GM19397 (cell line): ENCODE measurements at regions not wholly inside any gene's neighbourhood (a gene's known extent, or its start where the extent isn't known, plus 50 kb on each side); places are given as distances from the start of the nearest gene placed in this dataset.
"Not testable (repeated sequence)": the region's sequence is repeated elsewhere in the genome, so short reads cannot be mapped to it uniquely, and the experiment has no call there.

Experiments used
- ATAC-seq: cut with Tn5 transposase; IDR thresholded peaks from one replicate; pipeline ENCODE4 v1.9.1; 2021; ENCODE audit warnings: mild to moderate bottlenecking, moderate library complexity; ENCODE audit not compliant: unreplicated experiment

DNA sequence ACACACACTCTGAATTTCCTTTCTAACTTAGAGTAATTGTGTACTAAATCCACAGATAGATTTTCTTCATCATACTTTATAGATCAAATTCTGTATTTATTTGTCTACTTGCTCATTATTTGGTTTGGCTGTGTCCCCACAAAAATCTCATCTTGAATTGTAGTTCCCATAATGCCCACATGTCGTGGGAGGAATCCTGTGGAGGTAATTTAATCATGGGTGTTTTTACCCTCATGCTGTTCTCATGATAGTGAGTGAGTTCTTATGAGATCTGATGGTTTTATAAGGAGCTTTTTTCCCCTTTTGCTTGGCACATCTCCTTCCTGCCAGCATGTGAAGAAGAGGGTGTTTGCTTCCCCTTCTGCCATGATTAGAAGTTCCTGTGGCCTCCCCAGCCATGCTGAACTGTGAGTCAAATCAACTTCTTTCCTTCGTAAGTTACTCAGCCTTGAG lies 198.3 kb upstream of the TGFBR2 start:
- no peak for ATAC-seq

DNA sequence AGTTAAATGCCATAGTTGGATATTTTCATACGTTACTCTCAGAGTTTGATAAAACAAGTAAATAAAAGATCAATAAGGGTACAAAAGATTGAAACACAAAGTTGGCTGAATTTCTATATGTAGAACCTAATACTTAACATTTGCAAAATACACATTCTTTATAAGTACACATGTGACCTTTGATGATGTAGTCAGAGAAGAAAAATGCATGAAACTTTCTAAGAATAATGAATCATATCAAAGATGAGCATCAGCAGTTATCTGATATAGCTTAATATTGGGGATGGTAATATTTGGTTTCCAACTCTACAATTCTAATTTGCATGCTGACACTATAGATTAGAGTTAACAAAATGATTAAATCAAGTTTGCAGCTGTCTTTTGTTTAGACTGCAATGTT lies 188.0 kb upstream of the TGFBR2 start:
- no peak for ATAC-seq

GRCh38 chr3:30421266-30421665 lies 185.1 kb upstream of the TGFBR2 start:
- no peak for ATAC-seq

DNA sequence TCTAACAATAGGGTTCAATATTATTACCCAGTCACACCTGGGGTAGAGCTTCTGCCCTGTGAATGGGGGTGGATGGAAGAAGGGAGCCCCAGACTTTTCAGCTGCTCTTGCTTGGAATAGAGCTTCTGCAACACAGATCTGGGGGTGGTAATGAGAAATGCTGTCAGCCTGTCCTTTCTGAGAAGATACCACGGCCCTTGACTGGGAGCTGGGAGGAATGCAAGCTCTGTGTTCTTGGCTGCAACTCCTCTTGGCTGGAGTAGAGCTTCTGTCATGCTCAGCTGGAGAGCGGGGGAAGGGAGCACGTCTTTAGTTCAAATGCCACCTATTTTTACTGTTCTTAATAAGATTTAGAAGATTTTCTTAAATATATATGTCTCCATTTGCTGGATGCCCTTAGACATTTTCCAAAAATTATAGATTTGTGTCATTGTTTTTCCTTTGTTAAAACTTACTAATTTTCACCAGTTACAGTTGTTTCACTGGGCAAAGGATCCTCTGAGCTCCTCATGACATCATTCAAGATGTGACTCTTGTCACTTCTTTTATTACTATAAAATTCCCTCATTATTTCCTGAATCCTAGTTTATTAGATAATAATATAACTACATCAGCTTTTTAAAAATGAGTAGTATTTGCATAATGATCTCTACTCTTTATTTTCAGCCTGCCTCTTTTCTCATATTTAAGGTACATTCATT lies 180.0 kb upstream of the TGFBR2 start:
- ATAC-seq = no peak

GRCh38 chr3:30428251-30428650 lies 178.2 kb upstream of the TGFBR2 start:
- ATAC-seq = no peak

DNA sequence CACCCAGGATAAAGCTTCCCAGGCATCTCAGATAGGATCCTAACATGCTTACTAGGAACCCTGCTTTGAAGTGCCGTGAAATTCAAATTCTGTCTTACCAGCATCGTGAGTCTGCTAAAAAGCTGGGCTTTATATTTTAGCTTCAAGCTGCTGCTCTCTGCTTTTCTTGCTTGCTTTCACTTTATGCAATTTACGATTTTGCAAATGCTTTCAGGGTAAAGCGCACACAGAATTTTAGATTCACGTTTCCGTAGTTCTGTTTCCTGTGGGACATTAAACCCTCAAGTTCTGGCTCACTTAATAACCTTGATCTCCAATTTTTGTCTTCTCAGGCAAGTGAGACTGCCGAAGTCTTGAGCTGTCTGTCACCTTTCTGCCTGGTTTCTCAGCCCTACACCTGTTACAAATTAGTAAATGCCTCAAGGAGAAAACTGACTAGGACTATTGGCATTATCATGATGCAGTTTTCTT lies 170.5 kb upstream of the TGFBR2 start:
- ATAC-seq = no peak

GRCh38 chr3:30437171-30437601 lies 169.2 kb upstream of the TGFBR2 start:
- ATAC-seq = no peak

DNA sequence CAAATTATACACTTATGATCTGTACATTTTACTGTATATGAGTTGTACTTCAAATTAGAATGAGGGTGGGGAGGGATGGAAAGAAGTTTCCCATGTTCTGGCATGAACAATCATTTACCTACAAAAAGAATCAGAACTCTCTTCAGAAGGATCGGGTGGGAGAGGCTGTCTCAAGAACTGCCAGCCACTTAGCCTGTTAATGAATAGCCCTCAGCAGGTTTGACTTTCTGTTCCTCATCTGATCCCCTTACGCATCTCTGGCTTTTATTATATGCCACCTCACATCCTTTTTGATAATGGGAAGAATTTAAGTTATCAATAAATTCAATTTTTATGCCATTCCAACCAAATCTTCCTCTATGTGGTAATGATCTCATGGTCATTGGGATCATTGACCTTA lies 168.3 kb upstream of the TGFBR2 start:
- no peak for ATAC-seq

GRCh38 chr3:30439451-30440053 lies 166.8 kb upstream of the TGFBR2 start:
- no peak for ATAC-seq

GRCh38 chr3:30440147-30440604 lies 166.2 kb upstream of the TGFBR2 start:
- ATAC-seq = no peak

DNA sequence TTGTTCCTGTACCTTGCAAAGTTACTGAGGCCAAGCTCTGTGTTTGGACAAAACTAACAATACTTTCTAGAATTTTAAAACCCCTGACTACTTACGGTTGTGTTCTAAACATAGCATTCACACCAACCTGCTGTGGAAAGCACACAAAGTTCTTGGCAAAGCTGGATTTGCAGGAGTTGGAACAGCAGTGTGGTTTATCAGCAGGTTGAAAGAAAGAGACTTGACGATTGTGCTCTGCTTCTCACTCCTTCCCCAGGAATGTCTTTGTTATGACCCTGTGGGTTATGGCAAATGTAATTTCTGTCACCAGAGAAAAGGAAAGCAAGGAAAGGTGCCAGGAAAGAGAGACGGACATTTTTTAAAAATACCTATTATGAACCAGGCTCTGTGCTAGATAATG lies 165.5 kb upstream of the TGFBR2 start:
- ATAC-seq = no peak

DNA sequence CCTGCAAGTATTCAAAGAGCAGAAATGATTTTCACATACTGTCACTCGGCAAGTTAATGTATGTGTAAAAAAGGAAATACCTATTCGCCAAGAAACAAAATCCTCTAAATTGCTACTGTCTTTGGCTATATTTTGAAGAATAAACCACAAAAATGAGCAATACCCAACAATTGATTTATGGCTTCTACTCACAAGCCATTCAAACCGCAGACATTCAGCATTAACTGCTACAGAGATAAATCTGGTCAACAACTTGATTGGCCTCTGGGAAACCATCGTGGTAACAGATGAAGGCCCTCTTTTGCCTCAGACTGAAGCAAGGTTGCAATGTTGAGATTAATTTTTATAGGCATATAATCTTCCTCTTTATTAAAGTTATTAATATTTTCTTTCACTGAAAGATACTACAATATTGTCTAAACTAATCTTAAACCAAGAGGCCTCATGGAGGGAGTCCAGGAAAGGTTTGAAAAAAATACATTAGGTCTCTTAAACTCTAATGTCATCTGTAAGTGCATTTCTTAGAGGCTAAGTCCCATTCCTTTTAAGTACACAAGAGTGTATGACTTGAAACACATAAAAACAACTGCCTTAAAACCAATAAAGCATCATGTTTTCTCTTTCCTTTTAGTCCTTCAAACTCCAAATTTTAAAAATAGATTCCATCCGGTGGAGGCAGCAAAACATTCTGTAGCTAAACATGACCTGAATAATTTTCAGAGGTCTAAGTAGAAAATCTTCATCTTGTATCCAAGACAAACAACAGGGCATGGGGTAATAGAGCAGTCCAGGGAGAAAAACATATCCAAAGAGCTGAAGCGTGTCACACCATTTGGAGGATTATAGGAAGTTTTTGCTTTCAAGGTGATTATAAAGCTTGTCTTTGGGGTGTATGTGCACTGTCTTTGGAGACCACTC lies 162.4 kb upstream of the TGFBR2 start:
- ATAC-seq = no peak

GRCh38 chr3:30448450-30449289 lies 157.7 kb upstream of the TGFBR2 start:
- ATAC-seq = no peak

DNA sequence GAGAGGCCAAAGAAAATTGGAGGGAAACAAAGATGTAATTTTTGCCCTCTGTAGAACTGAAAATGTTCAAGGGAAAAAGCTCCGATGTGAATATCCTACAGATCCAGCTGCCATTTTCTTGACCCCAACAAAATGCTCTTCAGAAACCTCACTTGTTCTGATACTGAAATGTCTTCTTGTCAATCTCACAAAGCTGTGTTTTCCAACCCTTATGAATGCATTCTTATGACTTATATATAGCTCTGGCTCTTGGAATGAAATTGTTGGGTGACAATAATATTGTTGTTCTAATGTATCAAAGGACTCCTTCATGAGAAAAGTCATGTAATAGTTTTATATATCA lies 157.1 kb upstream of the TGFBR2 start:
- no peak for ATAC-seq

- ATAC-seq = no peak
Observed at GRCh38 chr3:30452446-30452845, 154.0 kb upstream of the TGFBR2 start.

- ATAC-seq = no peak
Observed at GRCh38 chr3:30453360-30454039, 152.9 kb upstream of the TGFBR2 start.

GRCh38 chr3:30454636-30455035 lies 151.8 kb upstream of the TGFBR2 start:
- ATAC-seq = no peak

- ATAC-seq = not testable (repeated sequence)
Observed at GRCh38 chr3:30455112-30455511, 151.3 kb upstream of the TGFBR2 start.

DNA sequence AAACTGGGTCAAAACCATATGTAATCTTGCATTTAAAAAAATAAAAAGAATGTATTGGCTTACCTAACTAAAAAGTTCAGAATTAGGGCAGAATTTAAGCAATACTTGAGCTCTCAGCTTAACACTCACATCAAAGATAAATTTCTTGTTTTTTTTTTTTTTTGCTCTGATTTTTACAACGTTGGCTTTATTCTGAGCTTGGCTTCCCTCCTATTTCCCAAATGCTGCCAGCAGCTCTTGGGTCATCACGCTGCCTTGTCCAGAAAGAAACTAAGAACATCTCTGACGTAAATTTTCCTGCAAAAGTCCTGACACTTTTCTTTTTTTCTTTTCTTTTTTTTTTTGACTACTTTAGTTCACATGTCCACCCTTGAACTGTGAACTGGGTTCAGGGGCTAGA lies 150.6 kb upstream of the TGFBR2 start:
- no peak for ATAC-seq

DNA sequence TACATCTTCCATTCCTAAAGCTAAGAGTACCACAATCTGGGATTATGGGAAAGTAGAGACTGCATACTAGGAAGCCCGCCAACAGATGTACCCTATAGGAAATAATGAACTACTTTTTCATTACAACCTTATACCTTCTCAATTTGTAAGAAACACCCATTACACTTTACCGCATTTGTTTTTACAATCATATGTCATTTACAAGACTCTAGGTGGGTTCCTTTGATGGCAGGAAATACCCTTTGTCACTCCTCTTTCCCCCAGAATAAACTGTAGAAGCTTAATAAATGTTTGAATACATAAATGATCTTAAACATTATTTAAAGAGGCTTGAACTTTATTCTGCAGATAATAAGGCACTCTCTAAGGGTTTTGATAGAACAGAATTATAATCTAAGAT lies 150.1 kb upstream of the TGFBR2 start:
- no peak for ATAC-seq
